Naive B cell (primary cell): ENCODE measurements at regions not wholly inside any gene's neighbourhood (a gene's known extent, or its start where the extent isn't known, plus 50 kb on each side); places are given as distances from the start of the nearest gene placed in this dataset.
A peak's percentile ranks its signal among the peaks of the same experiment; 100 is the strongest.

Source experiments
- ATAC-seq, 2 donors: fragments of 150-1000 bp; cut with Tn5 transposase; 2 replicates each; pipeline ENCODE4 v1.10.0; 2021; ENCODE audit warnings: low read depth in 2 of 2, mild to moderate bottlenecking in 2 of 2, moderate library complexity in 2 of 2
- DNase-seq: peaks from one replicate; pipeline ENCODE4 v3.0.0; 2022
- H3K27ac Mint-ChIP-seq, 6 donors: one replicate each; pipeline ENCODE4 v1.8.0; 2020 to 2022; ENCODE audit warnings: mild to moderate bottlenecking in 6 of 6, mixed read lengths in 6 of 6, moderate library complexity in 5 of 6, inconsistent platforms in 2 of 6
- H3K27me3 Mint-ChIP-seq, 3 donors: one replicate each; pipeline ENCODE4 v1.8.0; 2021 to 2022; ENCODE audit warnings: mixed read lengths in 3 of 3, mild to moderate bottlenecking in 1 of 3
- H3K36me3 Mint-ChIP-seq, 2 donors: one replicate each; pipeline ENCODE4 v1.8.0; 2020 to 2022; ENCODE audit warnings: mixed read lengths in 2 of 2, inconsistent platforms in 1 of 2, mild to moderate bottlenecking in 1 of 2
- H3K4me1 Mint-ChIP-seq, 3 donors: one replicate each; pipeline ENCODE4 v1.8.0; 2020 to 2022; ENCODE audit warnings: mixed read lengths in 3 of 3, inconsistent platforms in 1 of 3, mild to moderate bottlenecking in 1 of 3, moderate library complexity in 1 of 3
- H3K4me3 Mint-ChIP-seq, 8 donors: one replicate each; pipeline ENCODE4 v1.8.0; 2020 to 2022; ENCODE audit warnings: mild to moderate bottlenecking in 8 of 8, mixed read lengths in 8 of 8, moderate library complexity in 8 of 8, inconsistent platforms in 2 of 8
- H3K9me3 Mint-ChIP-seq, 7 donors: one replicate each; pipeline ENCODE4 v1.8.0; 2020 to 2022; ENCODE audit warnings: mixed read lengths in 7 of 7, mild to moderate bottlenecking in 5 of 7, inconsistent platforms in 2 of 7, moderate library complexity in 1 of 7

DNA sequence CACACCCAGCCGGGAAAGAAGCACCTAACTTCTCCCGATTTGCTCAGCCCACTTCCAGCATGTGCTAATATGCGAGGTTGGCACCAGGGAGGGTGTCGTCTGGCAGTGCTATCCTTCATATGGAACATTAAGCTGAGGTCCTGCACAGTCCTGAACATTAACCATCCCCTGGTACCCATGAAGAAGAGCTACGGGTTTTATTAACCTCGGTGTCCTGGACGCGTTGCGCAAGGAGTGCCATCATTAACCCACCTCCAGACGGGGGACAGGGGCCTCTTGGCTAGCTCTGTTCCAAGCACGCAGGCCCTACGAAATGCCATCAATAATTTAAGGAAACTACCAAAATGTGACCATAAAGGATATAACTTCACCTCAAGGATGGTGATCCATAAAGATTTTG lies 193.5 kb downstream of the MAF start:
- peaks cover 2 to 38% (median 11%) of the 10 kb centered on the region in 7 donors for H3K9me3 Mint-ChIP-seq
- no peak overlapping the region for H3K4me3 Mint-ChIP-seq
- DNase-seq (no peak), ATAC-seq (no peak)
- peaks cover 0 to 4% (median 0%) of the 10 kb centered on the region in 3 donors for H3K4me1 Mint-ChIP-seq
- H3K27ac Mint-ChIP-seq, result no peak overlapping the region
- H3K27me3 Mint-ChIP-seq, result peaks cover 6 to 15% (median 6%) of the 10 kb centered on the region in 3 donors
- no peaks in the 10 kb centered on the region for H3K36me3 Mint-ChIP-seq

DNA sequence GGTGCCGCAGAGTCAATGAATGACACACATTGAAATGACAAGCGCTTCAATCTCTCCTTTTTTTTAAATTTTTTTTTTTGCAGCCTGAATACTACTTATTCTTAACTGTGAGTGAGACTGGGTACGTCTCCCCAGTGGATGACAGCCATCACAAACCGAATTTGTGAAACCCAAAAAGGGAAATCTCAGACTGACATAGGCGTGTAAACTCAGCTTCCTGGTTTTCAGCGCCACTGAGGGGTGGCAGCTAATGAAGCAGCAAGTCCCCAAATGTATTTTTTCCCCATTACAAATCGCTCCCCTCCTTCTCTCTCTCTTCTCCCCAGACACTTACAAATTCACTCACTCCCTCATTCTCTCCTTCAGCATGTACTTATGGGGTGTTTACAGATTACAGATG lies 196.0 kb downstream of the MAF start:
- Mint-ChIP-seq H3K27me3 (peaks cover 6 to 11% (median 6%) of the 10 kb centered on the region in 3 donors), H3K27ac (peak overlapping the region in 1 of 6 donors; percentile 12), H3K9me3 (peaks cover 0 to 15% (median 5%) of the 10 kb centered on the region in 7 donors), H3K36me3 (no peaks in the 10 kb centered on the region), H3K4me1 (peaks cover 0 to 2% (median 0%) of the 10 kb centered on the region in 3 donors), H3K4me3 (no peak overlapping the region)
- ATAC-seq (peak in 1 of 2 donors; percentile 27), DNase-seq (no peak)

DNA sequence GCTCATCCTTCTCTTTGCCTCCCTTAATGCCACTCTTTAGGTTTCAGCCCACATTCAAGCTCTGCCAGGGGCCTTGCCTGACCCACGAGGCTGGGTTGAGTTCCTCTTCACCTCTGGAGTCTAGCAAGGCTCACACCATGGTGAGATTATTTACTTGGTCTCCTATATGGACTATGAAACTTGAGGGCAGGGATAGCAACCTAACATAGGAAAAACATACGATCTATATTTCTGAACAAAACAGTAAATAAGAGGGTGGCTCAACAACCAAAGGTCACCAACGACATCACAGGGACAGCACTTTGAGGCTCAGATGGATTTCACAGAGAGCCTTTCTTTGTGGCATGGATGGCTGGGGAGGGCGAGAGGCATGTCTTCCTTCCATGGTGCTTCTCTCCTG lies 197.0 kb downstream of the MAF start:
- peaks cover 0 to 11% (median 5%) of the 10 kb centered on the region in 7 donors for H3K9me3 Mint-ChIP-seq
- DNase-seq (no peak), ATAC-seq (no peak)
- peaks cover 0 to 2% (median 0%) of the 10 kb centered on the region in 3 donors for H3K4me1 Mint-ChIP-seq
- H3K4me3 Mint-ChIP-seq, result no peak overlapping the region
- no peak overlapping the region for H3K27ac Mint-ChIP-seq
- no peaks in the 10 kb centered on the region for H3K36me3 Mint-ChIP-seq
- H3K27me3 Mint-ChIP-seq, result peaks cover 6 to 11% (median 6%) of the 10 kb centered on the region in 3 donors

DNA sequence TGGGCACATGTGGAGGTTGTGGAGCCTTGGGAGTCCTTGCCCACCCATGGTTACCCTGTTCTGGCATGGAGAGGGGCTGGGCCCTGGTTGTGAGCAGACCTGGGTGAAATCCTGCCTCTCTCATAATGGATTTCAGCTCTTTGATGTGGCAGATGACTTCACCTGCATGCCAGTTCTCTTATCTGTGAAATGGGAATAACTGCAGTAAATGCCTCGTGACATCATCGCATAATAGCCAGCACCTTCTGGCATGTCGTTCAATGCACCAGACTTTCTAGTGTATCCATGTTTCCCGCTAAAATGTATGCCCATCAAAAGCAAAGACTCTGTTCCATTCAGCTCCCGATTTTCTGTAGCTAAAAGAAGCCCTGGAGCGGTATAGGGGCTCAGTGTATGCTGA lies 197.6 kb downstream of the MAF start:
- no peaks in the 10 kb centered on the region for H3K36me3 Mint-ChIP-seq
- peaks cover 0 to 2% (median 0%) of the 10 kb centered on the region in 3 donors for H3K4me1 Mint-ChIP-seq
- DNase-seq (no peak), ATAC-seq (no peak)
- no peak overlapping the region for H3K4me3 Mint-ChIP-seq
- peaks cover 0 to 11% (median 5%) of the 10 kb centered on the region in 7 donors for H3K9me3 Mint-ChIP-seq
- H3K27ac Mint-ChIP-seq, result no peak overlapping the region
- H3K27me3 Mint-ChIP-seq, result peaks cover 6 to 11% (median 6%) of the 10 kb centered on the region in 3 donors

DNA sequence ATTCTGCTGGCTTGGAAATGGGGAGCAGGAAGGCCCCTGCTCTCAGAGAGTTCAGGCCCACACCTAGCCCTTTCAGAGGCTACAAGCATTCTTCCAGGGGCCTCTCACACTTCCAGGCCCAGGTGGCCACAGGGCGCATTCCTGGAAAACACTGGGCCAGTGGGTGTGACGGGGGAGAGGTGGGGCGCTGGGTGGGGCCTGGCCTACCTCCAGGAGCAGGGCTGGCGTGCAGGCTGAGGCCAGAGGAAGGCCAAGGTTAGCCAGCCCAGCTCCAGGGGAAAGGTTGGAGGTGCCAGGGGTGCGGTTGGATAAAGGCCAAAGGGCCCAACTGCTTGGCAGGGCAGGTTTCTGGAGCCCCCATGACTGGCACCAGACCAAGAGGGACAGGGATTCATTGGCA lies 198.2 kb downstream of the MAF start:
- ATAC-seq (no peak), DNase-seq (no peak)
- H3K36me3 Mint-ChIP-seq, result no peaks in the 10 kb centered on the region
- peaks cover 0 to 2% (median 0%) of the 10 kb centered on the region in 3 donors for H3K4me1 Mint-ChIP-seq
- peaks cover 6 to 11% (median 6%) of the 10 kb centered on the region in 3 donors for H3K27me3 Mint-ChIP-seq
- no peak overlapping the region for H3K27ac Mint-ChIP-seq
- no peak overlapping the region for H3K4me3 Mint-ChIP-seq
- H3K9me3 Mint-ChIP-seq, result peaks cover 0 to 11% (median 5%) of the 10 kb centered on the region in 7 donors

DNA sequence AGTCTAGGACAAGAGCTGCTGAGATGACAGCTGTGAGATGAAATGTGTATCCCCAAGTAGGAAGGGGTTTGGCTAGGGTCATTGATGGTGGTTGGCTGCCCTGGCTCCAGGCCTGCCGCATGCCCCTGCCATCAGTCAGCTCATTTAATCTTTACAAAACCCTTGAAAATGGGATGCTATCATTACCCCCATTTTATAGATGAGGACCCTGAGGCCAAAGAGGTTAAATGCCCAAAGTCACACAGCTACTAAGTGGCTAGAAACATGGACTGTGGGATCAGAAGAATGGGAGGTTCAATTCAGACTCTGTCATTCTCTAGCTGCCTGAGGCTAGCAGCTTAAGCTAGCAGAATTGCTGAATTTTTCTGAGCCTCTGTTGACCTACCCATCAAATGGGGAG lies 198.8 kb downstream of the MAF start:
- Mint-ChIP-seq H3K27ac (no peak overlapping the region), H3K4me3 (no peak overlapping the region), H3K9me3 (peaks cover 0 to 11% (median 5%) of the 10 kb centered on the region in 7 donors), H3K4me1 (peaks cover 0 to 2% (median 0%) of the 10 kb centered on the region in 3 donors), H3K27me3 (peaks cover 6 to 11% (median 6%) of the 10 kb centered on the region in 3 donors), H3K36me3 (no peaks in the 10 kb centered on the region)
- DNase-seq (no peak), ATAC-seq (no peak)

DNA sequence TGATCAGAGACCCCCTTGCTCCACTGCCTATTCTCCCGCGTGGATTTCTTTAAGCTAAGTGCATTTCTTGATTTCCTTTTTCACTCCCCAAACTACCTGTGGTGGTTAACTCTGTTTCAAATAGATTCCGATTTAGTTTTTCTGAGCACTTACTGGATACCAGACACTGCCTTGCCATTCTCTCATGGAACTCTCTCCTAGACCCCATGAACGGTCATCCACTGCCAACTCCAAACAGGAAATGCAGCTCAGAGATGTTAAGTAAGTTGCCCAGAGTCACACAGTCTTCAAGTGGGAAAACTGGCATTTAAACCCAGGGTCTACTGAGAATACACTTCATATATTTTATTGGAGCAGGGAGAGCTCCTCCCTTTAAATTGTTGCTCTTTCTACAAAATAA lies 199.4 kb downstream of the MAF start:
- H3K4me3 Mint-ChIP-seq, result no peak overlapping the region
- H3K4me1 Mint-ChIP-seq, result peaks cover 0 to 2% (median 0%) of the 10 kb centered on the region in 3 donors
- H3K9me3 Mint-ChIP-seq, result peaks cover 0 to 8% (median 2%) of the 10 kb centered on the region in 7 donors
- ATAC-seq (no peak), DNase-seq (no peak)
- peaks cover 6 to 11% (median 6%) of the 10 kb centered on the region in 3 donors for H3K27me3 Mint-ChIP-seq
- no peaks in the 10 kb centered on the region for H3K36me3 Mint-ChIP-seq
- no peak overlapping the region for H3K27ac Mint-ChIP-seq

DNA sequence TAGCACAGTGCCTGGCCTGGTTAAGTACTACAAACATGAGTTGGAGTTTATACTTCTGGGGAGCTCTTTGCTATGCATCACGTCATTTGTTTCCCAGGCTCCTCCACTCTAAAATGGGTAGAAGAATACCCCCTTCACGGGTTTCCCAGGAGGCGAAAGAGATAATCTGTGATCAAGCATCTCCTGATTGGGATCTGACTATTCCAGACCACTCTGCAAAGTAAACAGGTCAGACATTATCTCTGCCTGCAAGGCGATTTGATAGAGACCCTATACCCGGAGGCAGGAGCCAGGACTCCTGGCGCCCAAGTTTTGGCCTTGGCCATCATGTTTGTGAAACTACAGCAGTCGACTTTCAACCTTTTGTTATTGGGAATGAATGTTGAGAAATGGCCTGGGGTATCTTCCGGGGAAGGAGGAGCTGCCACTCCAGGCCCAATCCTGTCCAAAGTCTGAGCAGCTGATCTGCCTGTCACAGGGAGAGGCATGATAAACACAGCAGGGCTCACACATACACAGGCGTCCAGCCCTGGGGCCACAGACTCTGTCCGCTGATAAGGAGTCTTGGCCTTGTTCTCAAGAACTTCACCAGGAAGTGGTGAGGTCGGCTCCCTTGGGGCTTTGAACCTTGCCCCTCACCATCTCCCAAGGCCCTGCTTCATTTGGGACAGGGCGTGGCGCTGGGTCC lies 199.9 kb downstream of the MAF start:
- ATAC-seq (no peak), DNase-seq (no peak)
- Mint-ChIP-seq H3K27ac (no peak overlapping the region), H3K27me3 (peaks cover 2 to 8% (median 8%) of the 10 kb centered on the region in 3 donors), H3K4me3 (no peak overlapping the region), H3K9me3 (peaks cover 0 to 4% (median 1%) of the 10 kb centered on the region in 7 donors), H3K36me3 (no peaks in the 10 kb centered on the region), H3K4me1 (peaks cover 0 to 2% (median 2%) of the 10 kb centered on the region in 3 donors)

DNA sequence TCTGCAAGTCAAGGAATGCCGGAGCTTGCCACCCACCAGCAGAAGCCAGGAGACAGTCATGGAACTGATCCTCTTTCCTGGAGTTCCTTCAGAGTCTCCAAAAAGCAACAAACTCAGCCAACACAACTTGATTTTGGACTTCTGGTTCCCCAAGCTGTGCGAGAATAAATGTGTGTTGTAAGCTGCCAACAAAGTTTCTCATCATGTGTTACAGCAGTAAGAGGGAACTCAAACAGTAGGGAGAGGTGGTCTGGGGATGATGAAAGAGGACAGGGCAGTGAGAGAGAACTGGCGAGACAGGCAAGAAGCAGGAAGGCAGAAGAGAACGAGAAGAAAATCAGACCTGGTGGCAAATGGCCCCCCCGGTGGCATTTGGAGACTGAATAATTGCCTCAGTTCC lies 204.9 kb downstream of the MAF start:
- no peak overlapping the region for H3K4me3 Mint-ChIP-seq
- no peaks in the 10 kb centered on the region for H3K9me3 Mint-ChIP-seq
- no peaks in the 10 kb centered on the region for H3K36me3 Mint-ChIP-seq
- ATAC-seq (no peak), DNase-seq (no peak)
- no peak overlapping the region for H3K27ac Mint-ChIP-seq
- peaks cover 3 to 31% (median 19%) of the 10 kb centered on the region in 3 donors for H3K27me3 Mint-ChIP-seq
- H3K4me1 Mint-ChIP-seq, result peaks cover 0 to 3% (median 0%) of the 10 kb centered on the region in 3 donors

DNA sequence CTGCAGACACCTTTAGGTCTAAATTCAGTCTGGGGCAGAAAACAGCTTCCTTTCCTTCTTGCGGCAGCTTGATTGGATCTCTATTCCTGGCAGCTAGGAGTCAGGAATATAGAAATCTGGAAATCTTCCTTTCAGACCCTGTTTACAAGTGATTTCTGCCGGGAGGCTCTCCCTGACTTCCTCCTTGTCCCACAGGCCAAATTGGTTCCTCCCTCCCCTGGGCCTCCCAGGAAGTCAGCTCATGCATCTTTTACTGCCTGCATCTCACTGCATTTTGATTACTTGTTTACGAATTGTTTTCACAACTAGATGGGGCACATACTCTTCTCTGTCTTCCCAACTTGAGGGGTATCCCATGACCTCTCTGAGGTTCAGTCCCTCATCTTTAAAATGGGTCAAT lies 206.3 kb downstream of the MAF start:
- Mint-ChIP-seq H3K9me3 (no peaks in the 10 kb centered on the region), H3K4me1 (peaks cover 0 to 3% (median 0%) of the 10 kb centered on the region in 3 donors), H3K36me3 (no peaks in the 10 kb centered on the region), H3K4me3 (no peak overlapping the region), H3K27ac (peak overlapping the region in 1 of 6 donors; percentile 51), H3K27me3 (peaks cover 7 to 34% (median 19%) of the 10 kb centered on the region in 3 donors)
- ATAC-seq (no peak), DNase-seq (no peak)

DNA sequence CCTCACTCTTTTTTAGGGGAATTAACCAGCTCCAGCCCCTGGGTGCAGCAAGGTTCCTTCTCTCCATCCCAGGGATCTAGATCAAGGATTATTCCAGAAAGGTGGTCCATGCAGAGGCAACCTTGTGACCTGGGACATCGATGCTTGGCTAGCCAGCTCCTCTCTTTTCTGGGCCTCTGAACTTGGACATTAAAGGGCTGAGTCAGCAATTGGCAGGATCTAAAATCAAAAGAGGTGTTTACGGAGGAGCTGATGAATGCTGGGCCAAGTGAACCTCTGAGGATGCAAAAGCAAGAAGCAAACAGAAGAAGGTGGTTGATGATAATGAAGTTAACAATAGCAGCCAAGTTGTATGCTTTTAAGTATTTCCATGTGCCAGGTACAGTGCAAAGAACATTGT lies 207.0 kb downstream of the MAF start:
- Mint-ChIP-seq H3K36me3 (no peaks in the 10 kb centered on the region), H3K9me3 (no peaks in the 10 kb centered on the region), H3K27ac (no peak overlapping the region), H3K4me1 (peaks cover 0 to 3% (median 0%) of the 10 kb centered on the region in 3 donors), H3K4me3 (no peak overlapping the region), H3K27me3 (peaks cover 9 to 34% (median 19%) of the 10 kb centered on the region in 3 donors)
- DNase-seq, result no peak
- ATAC-seq, result no peak

DNA sequence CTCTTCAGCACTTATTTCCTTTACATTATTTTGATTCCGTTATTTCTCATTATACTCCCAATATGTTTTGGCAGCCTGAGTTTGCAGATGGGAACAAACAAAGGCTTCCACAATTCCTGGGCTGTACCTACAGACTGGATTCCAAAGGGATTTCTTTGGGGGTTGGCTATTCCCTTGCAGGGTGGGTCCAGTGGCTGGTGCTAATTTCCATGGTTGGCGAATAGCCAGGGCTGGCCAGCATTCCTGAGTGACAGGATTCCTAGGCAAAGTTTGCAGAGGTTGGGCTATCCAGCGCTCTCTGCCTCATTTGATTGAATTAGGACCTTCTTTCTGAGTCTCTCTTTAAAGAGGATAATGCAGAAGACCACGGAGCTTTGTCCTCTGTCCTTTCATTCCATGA lies 207.4 kb downstream of the MAF start:
- Mint-ChIP-seq H3K9me3 (no peaks in the 10 kb centered on the region), H3K4me3 (no peak overlapping the region), H3K27me3 (peaks cover 10 to 34% (median 19%) of the 10 kb centered on the region in 3 donors), H3K36me3 (no peaks in the 10 kb centered on the region), H3K4me1 (peaks cover 0 to 3% (median 0%) of the 10 kb centered on the region in 3 donors), H3K27ac (no peak overlapping the region)
- DNase-seq (no peak), ATAC-seq (no peak)

DNA sequence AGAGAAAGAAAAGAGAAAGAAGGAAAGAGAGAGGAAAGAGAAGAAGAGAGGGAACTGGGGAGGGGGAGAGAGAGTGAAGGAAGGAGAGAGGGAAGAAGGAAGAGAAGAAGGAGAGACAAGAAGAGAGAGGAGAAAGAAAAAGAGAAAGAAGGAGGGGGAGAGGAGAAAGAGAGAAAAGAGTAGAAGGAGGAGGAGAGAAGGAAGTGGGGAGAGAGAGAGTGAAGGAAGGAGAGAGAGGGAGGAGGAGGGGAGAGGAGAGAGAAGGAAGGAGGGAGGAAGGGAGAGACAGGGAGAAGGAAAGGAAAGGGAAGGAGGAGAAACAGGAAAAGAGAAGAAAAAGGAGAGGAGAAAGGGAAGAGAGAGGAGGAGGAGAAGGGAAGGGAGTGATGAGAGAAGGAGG lies 208.5 kb downstream of the MAF start:
- peaks cover 0 to 1% (median 0%) of the 10 kb centered on the region in 7 donors for H3K9me3 Mint-ChIP-seq
- H3K4me1 Mint-ChIP-seq, result peaks cover 0 to 3% (median 0%) of the 10 kb centered on the region in 3 donors
- H3K27ac Mint-ChIP-seq, result peak overlapping the region in 1 of 6 donors; percentile 52
- H3K36me3 Mint-ChIP-seq, result no peaks in the 10 kb centered on the region
- ATAC-seq (no peak), DNase-seq (no peak)
- peaks cover 13 to 38% (median 22%) of the 10 kb centered on the region in 3 donors for H3K27me3 Mint-ChIP-seq
- no peak overlapping the region for H3K4me3 Mint-ChIP-seq

DNA sequence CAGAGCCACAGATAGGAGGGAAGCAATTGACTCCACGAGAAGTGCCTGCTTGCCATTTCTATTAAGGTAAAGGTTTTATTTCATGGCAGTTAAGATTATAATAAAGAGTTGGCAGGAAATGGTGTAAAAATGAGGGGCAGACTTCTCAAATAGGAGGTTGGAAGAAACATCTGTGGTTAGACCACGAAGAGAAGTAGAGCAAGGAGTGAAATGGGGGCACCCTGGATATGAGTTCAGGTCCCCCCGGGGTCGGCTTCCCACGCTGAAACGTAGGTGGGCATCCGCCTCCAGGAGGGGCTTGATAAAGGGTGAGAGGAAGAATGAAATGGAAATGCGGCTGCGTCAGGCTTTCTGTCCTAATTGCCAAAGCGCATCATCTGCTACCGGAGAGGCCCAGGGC lies 209.1 kb downstream of the MAF start:
- DNase-seq (no peak), ATAC-seq (no peak)
- Mint-ChIP-seq H3K9me3 (peaks cover 0 to 2% (median 0%) of the 10 kb centered on the region in 7 donors), H3K27me3 (peaks cover 15 to 42% (median 24%) of the 10 kb centered on the region in 3 donors), H3K4me1 (peaks cover 0 to 3% (median 0%) of the 10 kb centered on the region in 3 donors), H3K27ac (no peak overlapping the region), H3K36me3 (no peaks in the 10 kb centered on the region), H3K4me3 (no peak overlapping the region)
